ENCODE measurements at regions not wholly inside any gene's neighbourhood (a gene's known extent, or its start where the extent isn't known, plus 50 kb on each side); places are given as distances from the start of the nearest gene placed in this dataset.

DNA sequence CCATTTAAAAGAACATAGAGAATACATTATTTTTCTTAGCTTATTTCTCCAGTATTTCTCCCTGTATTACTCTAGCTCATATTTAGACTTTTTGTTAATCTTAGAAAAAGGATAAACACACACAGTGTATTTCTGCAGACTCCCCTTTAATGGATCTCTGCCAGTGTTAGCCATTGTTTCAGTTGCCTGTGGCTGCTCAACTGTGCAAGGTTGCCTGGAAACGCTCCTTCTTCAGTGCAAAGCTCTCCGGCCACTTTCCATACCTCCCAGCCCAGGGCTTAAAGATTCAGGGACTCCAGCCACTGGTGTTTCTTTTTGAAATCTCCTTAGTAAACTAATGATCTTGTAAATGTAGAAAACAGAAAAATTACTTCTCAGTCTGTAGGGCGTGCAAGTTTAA lies 104.9 kb downstream of the SLIT2 start:
- no peaks in the 10 kb centered on the region for H3K36me3 ChIP-seq (ENCODE audit: control insufficient read depth, insufficient read depth, low read length)
- intact Hi-C loops (cut with micrococcal nuclease) (no loop called here), in situ Hi-C loops (cut with MboI) (no loop called here)
- TF ChIP-seq, protein P1, sequence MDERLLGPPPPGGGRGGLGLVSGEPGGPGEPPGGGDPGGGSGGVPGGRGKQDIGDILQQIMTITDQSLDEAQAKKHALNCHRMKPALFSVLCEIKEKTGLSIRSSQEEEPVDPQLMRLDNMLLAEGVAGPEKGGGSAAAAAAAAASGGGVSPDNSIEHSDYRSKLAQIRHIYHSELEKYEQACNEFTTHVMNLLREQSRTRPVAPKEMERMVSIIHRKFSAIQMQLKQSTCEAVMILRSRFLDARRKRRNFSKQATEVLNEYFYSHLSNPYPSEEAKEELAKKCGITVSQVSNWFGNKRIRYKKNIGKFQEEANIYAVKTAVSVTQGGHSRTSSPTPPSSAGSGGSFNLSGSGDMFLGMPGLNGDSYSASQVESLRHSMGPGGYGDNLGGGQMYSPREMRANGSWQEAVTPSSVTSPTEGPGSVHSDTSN (CRISPR knock-in tag; IDR thresholded peaks at IDR 0.05; ENCODE audit: low read depth), result no peak
- TF ChIP-seq, protein P1 (tag; conservative IDR thresholded peaks at IDR 0.05; ENCODE audit: low read depth), result no peak
- TF ChIP-seq ZNF239 (CRISPR knock-in tag; IDR thresholded peaks at IDR 0.05) (no peak), MBD2 (IDR thresholded peaks at IDR 0.05; ENCODE audit: borderline replicate concordance, low read depth) (no peak), NBN (IDR thresholded peaks at IDR 0.05; ENCODE audit: low read depth) (no peak)
- TF ChIP-seq, protein P2, sequence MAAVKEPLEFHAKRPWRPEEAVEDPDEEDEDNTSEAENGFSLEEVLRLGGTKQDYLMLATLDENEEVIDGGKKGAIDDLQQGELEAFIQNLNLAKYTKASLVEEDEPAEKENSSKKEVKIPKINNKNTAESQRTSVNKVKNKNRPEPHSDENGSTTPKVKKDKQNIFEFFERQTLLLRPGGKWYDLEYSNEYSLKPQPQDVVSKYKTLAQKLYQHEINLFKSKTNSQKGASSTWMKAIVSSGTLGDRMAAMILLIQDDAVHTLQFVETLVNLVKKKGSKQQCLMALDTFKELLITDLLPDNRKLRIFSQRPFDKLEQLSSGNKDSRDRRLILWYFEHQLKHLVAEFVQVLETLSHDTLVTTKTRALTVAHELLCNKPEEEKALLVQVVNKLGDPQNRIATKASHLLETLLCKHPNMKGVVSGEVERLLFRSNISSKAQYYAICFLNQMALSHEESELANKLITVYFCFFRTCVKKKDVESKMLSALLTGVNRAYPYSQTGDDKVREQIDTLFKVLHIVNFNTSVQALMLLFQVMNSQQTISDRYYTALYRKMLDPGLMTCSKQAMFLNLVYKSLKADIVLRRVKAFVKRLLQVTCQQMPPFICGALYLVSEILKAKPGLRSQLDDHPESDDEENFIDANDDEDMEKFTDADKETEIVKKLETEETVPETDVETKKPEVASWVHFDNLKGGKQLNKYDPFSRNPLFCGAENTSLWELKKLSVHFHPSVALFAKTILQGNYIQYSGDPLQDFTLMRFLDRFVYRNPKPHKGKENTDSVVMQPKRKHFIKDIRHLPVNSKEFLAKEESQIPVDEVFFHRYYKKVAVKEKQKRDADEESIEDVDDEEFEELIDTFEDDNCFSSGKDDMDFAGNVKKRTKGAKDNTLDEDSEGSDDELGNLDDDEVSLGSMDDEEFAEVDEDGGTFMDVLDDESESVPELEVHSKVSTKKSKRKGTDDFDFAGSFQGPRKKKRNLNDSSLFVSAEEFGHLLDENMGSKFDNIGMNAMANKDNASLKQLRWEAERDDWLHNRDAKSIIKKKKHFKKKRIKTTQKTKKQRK (IDR thresholded peaks at IDR 0.05; ENCODE audit: borderline replicate concordance, low read depth, low read length), result no peak
- TF ChIP-seq, protein P3, sequence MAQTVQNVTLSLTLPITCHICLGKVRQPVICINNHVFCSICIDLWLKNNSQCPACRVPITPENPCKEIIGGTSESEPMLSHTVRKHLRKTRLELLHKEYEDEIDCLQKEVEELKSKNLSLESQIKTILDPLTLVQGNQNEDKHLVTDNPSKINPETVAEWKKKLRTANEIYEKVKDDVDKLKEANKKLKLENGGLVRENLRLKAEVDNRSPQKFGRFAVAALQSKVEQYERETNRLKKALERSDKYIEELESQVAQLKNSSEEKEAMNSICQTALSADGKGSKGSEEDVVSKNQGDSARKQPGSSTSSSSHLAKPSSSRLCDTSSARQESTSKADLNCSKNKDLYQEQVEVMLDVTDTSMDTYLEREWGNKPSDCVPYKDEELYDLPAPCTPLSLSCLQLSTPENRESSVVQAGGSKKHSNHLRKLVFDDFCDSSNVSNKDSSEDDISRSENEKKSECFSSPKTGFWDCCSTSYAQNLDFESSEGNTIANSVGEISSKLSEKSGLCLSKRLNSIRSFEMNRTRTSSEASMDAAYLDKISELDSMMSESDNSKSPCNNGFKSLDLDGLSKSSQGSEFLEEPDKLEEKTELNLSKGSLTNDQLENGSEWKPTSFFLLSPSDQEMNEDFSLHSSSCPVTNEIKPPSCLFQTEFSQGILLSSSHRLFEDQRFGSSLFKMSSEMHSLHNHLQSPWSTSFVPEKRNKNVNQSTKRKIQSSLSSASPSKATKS (CRISPR knock-in tag; IDR thresholded peaks at IDR 0.05), result no peak
- TF ChIP-seq, protein P4, sequence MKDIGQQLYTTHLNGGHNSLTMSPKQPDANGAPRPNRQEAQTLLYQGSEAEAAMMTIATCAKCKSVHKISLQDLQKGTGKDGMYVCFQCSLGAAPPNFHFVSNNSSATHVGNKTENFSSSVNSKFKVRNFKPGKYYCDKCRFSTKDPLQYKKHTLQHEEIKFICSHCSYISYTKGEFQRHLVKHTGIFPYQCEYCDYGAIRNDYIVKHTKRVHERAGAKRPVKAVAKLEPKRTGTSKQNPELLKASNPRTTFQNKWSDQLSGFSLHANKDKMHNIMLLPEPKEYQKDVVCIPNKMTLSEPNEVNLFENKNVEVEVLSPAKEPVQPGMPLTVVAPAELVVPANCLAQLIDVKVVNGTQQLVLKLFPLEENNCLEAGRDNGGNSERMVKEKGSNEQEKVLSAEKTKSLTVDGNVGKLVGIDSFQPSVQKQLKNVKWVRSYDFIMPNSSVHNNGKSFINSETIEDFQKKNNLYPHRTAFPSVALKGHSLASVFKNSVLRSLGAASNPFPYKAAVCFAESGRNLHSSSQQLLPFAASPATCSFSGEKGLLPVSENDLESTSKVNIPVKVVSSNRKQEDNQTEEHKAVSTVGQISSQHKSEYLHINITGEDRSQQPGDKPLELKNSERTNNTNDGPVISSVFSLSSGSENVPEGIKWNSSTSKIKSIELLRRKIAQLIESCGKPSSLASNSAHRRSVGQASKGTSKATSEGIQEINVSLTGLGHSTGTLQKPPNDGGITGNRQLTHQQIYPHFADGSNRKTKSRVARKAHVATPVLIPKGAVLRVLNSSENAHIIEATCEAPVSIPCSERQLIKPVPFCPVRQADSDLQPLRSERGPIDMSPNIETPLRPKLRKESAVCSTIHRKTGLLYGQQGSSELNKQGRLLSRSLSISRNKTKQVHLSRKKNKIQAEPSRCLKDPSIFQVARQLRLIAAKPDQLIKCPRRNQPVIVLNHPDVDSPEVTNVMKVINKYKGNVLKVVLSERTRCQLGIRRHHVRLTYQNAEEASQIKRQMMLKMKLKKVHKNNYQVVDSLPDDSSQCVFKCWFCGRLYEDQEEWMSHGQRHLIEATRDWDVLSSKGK (CRISPR knock-in tag; IDR thresholded peaks at IDR 0.05), result no peak
- no TSS peak for BruUV-seq (replicated peaks)
- DNase-seq (ENCODE audit: extremely low read depth in 1 of 4, low spot score in 3 of 4) (no peak), ATAC-seq (no peak), FAIRE-seq (no peak)
- no peaks in the 10 kb centered on the region for H3K27me3 ChIP-seq (ENCODE audit: control insufficient read depth in 2 of 2, insufficient read depth in 2 of 2, low read length in 2 of 2)
- H3K9me1 ChIP-seq (ENCODE audit: control insufficient read depth, insufficient read depth, low read length), result no peaks in the 10 kb centered on the region
- ChIA-PET POLR2A (no interaction called here), CTCF (ENCODE audit: low intra/inter-chr PET ratio) (no interaction called here)
- 3% methylated on average over 3 of the region's 3 CpGs for WGBS (ENCODE audit: insufficient coverage, low coverage, missing lambda C conversion rate)
- H3K27ac ChIP-seq (ENCODE audit: extremely low read depth, low read depth, low read length), result no peak overlapping the region
- no peaks in the 10 kb centered on the region for H3K4me1 ChIP-seq (replicated peaks in 1 of 2; ENCODE audit: control insufficient read depth in 2 of 2, insufficient read depth in 2 of 2, low read length in 2 of 2)
- no peak overlapping the region for H3K9ac ChIP-seq (ENCODE audit: insufficient read depth in 1 of 2, low read depth in 2 of 2, low read length in 2 of 2)
- no peaks in the 10 kb centered on the region for H4K20me1 ChIP-seq (replicated peaks; ENCODE audit: control insufficient read depth, insufficient read depth, low read length)
- no peak overlapping the region for H3K4me3 ChIP-seq
- no peak overlapping the region for H2AFZ ChIP-seq (ENCODE audit: low read depth, low read length)
- no peak overlapping the region for H3K4me2 ChIP-seq (ENCODE audit: insufficient read depth, low read length)
- H3K9me3 ChIP-seq (replicated peaks; ENCODE audit: control insufficient read depth, insufficient read depth, low read depth, low read length), result no peaks in the 10 kb centered on the region
- no peaks in the 10 kb centered on the region for H3K79me2 ChIP-seq (ENCODE audit: control insufficient read depth, insufficient read depth, low read length)
